NCI-H2029 (cell line): ENCODE measurements at regions not wholly inside any gene's neighbourhood (a gene's known extent, or its start where the extent isn't known, plus 50 kb on each side); places are given as distances from the start of the nearest gene placed in this dataset.
"Not testable (repeated sequence)": the region's sequence is repeated elsewhere in the genome, so short reads cannot be mapped to it uniquely, and the experiment has no call there.

ENCODE experiments used
- DNase-seq: peaks from one replicate; lab custom pipeline; 2025; lab: John Stamatoyannopoulos, UW

DNA sequence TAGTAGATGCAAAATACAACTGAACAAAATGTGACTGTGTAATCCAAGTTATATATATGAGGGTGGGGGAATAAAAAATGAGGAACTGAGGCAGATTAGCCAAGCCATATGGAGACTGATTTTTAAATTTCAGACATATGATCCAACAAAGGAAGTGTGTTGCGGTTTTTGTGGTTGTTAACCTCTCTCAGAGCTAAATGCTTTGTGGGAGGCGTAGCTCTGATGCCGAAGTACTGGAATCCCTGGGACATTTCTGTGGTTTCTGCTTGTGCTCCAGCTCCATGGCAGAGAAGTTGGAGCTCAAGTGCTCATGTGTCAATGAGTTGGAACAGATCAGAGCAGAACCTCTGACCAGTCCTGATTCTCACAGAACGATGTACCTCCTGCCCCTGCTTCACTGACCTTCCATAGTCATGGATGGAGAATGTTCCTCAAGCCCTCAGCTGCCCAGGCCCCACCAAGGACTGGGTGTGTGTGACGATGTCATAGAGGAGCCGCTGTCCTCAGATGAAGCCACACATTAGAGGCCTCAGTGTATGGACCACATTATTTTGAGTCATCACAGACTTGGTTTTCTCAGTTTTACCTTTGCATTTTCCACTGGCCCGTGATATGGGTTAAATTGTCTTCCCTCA, 107.6 kb downstream of the SOX1 start:
- DNase-seq = no peak

DNA sequence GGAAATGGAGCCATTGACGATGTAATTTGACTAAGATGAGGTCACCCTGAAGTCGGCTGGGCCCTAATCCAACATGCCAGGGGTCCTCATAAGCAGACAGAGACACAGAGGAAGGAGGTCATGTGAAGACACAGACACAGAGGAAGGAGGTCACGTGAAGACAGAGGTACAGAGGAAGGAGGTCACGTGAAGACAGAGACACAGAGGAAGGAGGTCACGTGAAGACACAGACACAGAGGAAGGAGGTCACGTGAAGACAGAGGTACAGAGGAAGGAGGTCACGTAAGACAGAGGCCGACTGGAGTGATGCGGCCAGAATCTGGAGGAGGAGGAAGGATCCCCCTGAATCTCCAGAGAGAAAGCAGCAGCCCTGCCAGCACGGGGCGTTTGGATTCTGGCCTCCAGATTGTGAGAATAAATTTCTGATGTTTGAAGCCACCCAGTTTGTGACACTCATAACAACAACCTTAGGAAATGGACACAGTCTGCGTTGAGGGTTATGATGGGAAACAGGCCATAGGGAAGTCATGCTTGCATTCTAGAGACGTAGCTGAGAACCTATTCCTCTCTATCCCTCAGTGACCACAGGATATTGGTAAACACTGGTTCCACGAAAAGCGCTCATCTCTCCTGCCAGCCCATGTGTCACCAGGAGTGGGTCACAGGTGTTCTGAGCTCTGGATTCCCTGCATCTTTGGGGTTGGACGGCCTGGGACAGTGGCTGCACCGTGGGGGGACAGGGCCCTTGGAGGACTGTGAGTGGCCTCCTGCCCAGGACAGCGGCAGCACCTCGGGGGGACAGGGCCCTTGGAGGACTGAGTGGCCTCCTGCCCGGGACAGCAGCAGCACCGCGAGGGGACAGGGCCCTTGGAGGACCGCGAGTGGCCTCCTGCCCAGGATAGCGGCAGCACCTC, 108.5 kb downstream of the SOX1 start:
- DNase-seq = no peak

DNA sequence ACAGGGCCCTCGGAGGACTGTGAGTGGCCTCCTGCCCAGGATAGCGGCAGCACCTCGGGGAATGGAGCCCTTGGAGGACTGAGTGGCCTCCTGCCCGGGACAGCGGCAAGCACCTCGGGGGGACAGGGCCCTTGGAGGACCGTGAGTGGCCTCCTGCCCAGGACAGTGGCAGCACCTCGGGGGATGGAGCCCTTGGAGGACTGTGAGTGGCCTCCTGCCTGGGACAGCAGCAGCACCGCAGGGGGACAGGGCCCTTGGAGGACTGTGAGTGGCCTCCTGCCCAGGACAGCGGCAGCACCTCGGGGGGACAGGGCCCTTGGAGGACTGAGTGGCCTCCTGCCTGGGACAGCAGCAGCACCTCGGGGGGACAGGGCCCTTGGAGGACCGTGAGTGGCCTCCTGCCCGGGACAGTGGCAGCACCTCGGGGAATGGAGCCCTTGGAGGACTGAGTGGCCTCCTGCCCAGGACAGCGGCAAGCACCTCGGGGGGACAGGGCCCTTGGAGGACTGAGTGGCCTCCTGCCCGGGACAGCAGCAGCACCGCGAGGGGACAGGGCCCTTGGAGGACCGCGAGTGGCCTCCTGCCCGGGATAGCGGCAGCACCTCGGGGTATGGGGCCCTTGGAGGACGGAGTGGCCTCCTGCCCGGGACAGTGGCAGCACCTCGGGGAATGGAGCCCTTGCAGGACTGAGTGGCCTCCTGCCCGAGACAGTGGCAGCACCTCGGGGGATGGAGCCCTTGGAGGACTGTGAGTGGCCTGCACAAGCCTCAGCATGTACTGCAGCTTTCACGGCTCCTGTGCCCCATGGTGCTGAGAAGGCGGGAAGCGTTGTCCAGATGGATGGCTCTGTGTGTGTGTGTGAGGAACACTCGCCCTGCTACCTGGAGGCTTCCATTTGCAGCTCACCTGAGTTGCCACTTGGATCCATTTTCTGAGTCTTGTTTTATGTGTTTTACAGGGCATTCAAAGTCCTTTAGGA, 109.5 kb downstream of the SOX1 start:
- not testable (repeated sequence) for DNase-seq

DNA sequence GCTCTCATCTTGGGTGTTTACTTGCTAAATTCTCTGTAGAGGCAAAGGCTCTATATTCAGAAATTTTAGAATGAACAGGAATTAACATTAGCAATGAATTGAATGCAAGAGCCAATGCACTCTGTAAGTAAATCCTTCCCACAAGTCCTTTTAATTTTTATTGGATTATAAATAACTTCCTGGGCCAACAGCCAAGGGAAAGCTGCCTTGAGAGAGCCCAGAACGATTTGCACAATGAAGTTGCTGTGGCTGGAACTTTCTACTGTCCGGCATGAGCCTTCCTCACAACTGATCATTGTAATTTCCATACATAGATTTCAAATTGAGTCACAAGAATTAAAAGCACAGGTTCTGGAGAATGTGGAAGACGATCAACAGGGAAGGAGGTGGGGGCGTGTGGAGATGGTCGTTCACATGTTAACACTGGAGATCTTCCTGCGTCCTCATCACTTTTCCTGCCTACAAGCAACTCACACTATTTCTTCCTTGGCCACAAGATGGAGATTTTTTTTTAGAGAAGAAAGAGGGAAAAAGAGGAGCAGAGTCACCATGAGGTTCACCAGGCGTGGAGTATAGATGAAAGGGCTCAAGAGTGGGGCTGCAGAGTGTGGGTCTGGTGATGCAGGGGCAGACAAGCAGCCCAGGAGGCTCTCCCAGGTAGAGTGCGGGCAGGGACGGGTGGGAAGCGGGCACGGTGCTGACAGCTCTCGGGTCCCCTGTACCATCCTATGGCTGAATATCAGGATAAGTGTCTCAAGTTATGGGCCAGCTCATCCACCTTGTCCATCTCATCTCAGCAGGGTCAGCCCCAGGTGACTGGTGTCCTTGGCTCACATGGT, 110.7 kb downstream of the SOX1 start:
- DNase-seq = peak; percentile 26

DNA sequence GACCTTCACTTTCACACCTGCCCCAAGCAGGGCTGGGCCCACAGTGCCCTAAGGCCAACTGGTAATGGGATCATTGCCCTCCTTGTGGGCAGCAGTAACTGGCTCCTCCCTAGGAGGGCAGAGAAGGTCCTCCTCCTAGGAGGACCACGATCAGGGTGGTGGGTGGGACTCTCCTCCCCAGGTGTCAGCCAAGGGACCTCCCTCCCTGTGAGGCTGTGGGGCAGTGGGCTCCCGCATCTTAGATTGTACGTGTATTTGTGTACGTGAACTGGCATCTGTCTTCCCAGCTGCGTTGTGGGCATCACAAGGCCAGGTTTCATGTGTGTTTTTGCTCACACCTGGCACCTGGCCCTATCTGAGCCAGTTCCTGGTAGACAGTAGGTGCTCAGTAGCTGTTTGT, 111.8 kb downstream of the SOX1 start:
- DNase-seq = no peak

DNA sequence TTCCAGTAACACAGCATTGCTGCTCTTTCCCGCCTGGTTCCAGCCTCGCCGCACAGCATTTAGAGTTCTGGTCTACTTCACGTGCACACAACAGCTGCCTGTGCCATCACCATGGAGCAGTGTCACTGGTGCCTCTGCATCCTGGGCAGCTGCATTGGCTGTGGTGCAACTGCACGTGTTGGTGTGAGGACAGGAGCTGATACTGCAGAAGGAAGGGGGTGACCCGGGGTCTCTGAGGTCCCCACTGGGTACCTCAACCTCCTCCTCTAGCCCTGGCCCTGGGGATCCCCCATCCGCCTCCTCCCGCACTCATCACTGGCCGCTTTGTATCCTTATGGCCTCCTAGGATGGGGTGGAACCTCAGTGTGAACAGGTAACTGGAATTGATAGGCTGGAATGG, 112.5 kb downstream of the SOX1 start:
- DNase-seq = no peak

DNA sequence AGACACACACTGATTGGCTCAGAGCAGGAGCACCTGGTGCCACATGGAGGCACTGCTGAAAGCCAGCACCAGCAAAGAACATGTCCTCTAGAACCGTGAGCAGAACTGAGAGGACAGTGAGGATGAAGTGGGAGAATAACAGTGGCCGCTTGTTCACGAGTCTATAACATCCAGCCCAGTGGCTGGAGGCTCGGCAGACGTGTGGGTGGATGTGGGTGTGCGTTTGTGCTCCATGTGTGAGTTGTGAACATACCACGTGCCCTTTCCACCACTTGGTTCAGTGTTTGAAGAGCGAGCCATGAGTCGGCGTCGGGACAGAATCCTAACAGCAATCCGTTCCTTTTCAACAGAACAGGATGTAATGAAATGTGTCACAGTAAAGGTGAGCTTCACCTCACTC, 113.0 kb downstream of the SOX1 start:
- DNase-seq = no peak

DNA sequence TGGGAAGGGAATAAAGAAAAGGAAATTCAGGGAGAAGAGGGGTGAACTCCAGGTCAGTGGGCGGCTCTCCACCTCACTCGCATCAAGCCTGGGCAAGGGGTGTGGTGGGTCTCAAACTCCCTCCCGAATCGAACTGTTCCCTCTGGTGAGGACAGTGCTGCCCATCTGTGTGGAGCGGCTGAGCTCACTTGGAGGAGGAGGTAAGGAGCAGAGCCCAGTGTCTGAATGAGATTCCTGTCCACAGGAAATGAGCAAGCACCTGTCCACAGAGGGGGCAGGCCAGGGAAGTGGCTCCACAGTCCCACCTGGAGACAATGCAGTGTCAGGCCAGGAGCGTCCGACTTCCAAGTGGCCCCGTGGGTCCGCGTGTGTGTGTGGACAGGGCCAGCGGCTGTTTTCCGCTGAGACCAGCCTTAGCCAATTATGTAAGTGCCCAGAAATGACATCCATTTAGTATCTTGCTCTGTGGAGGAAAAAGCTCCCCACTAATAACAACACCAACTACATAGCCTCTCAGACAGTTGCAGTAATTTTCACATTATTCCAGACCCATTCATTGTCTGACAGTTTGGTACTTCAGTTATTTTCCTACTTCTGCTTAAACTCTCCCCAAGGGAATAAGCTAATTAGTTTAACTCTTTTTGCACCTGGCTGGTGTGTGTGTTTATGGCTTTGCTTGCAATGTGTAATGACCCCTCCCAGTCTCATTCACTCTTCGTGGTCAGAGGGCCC, 114.6 kb downstream of the SOX1 start:
- DNase-seq = no peak

DNA sequence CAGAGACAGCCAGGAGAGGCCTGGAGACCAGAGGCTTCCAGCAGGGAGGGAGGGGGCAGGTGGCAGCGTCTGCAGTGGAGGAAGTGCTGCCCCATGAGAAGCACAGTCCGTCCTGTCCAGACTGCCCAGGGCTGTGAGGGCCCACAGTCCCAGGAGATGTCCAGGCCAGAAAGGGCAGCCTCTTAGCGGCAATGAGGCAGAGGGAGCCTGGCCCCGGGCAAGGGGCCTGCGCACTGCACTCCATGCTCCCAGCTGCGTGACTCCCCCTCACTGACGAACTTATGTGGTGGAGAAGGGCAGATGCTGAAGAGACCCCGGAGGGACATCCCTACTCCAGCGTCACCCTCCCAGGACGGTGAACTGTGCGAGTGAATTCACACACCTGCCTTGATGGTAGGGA, 115.3 kb downstream of the SOX1 start:
- DNase-seq = no peak

DNA sequence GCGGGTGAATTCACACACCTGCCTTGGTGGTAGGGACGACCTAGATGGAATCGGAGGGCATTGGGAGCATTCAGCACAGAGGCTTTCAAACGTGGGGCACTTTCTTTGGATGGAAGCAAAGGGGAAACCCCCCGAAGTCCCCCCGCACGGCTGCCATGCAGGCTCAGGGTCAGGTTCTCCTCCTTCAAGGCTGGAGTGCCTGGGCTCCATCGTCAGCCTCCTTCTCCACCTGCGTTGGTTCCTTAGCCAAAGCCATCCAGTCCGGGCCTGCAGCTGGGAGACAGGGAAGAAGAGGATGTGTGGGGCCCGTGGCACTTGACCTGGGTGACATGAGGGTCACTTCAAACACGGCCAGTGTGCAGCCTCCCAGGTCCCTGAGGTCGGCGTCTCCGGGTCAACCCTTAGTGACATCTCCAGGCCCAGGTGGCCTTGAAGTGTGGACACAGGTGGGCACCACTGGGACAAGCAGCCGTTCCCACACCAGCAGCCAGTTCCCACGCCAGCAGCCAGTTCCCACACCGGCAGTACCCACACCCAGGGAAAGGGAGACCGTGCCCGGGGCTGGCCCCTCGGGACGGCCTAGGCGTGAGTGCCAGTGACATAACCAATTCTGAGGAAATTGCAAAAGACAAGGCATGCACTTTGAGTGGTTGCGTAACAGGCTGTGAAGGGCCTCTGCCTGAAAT, 116.0 kb downstream of the SOX1 start:
- DNase-seq = no peak

DNA sequence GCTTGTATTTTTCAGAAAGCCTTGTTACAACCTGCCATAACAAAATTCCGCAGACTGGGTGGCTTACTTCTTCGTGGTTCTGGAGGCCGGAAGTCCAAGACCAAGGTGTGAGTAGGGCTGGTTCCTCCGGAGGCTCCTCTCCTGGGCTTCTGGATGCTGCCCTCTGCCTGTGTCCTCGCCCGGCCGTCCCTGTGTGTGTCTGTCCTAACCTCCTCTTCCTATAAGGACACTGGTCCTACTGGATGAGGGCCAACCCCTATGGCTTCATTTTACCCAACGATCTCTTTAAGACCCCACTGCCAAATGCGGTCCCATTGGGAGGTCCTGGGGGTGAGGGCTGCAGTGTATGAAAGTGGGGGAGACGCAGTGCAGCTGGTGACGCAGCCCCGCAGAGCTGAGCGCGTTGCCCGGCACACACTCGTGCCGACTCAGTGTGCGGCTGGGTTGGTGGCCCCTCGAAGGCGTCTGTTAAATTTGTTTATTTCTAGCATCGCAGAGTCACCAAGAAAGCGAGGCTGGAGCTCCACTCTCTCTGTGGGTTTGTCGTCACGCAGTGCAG, 116.7 kb downstream of the SOX1 start:
- DNase-seq = no peak

DNA sequence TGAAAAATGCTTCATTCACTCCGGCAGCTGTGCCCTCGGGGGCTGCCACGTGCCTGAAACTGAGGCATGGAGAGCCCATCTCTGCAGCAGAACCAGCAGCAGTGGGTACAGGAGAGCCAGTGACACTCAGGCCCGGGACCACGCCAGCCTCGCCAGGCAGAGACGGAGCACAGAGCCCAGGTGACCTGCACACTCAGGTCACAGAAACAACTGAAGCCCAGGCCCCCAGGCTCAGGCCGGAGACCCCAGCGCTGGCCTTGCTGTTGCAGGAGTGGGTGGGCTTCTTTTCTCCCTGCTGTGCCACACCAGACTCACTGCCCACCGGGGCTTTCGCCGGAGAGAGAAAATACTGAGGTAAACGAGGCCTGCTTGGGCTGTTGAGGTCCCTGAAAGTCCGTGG, 117.3 kb downstream of the SOX1 start:
- no peak for DNase-seq

DNA sequence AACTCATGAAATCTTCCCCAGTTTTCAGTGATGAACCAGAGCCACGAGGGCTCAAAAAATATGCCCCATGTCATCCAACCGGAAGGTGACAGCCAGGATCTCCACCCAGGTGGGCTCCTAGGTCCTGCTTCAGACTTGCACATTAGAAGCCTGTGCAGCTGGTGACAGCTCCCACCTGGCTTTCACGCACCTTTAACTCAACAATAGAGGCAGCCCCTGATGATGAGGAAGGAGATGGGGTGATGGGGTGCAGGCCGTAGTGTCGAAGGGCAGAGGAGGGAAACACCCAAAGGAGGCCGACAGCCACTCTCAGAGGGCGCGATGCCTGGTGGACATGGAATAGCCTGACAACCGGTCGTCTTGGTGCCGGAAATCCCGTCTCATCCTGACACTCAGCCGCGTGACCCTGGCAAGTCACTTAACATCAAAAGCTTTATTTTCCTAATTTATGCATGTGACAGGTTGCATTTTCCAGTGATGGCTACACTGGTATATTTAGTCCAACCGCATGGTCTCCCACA, 118.0 kb downstream of the SOX1 start:
- no peak for DNase-seq

DNA sequence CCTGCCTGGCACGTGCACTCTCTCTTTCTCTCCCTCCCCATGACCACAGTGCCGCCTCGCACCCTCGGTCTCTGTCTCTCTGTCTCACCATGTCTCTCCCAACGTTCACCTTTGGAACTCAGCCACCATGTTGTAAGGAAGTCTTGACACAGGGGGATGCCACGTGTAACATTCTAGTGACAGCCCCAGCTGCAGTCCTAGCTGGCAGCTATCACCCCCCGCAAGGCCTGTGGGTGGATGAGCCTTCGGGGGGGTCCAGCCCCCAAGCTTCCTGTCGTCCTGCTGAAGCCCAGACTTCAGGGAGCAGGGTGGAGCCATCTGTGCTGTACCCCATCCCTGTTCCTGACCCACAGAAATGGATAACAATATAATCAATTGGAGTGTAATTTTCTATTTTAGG, 118.5 kb downstream of the SOX1 start:
- no peak for DNase-seq

DNA sequence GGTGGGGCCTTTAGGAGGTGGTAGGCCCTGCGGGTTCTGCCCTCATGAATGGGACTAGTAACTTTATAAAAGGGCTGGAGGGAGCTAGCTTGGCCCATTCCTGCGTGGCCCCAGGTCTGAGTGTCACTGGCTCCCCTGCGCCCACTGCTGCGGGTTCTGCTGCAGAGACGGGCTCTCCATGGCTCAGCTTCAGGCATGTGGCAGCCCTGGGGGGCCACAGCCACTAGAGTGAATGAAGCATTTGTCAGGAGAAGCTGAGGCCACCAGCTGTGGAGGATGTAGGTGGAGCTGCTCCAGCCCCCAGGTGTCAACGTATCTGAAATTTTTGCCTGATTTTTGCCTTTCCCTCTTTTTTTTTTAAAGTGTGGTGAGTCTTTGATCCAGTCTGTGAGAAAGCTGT, 119.1 kb downstream of the SOX1 start:
- DNase-seq = no peak

DNA sequence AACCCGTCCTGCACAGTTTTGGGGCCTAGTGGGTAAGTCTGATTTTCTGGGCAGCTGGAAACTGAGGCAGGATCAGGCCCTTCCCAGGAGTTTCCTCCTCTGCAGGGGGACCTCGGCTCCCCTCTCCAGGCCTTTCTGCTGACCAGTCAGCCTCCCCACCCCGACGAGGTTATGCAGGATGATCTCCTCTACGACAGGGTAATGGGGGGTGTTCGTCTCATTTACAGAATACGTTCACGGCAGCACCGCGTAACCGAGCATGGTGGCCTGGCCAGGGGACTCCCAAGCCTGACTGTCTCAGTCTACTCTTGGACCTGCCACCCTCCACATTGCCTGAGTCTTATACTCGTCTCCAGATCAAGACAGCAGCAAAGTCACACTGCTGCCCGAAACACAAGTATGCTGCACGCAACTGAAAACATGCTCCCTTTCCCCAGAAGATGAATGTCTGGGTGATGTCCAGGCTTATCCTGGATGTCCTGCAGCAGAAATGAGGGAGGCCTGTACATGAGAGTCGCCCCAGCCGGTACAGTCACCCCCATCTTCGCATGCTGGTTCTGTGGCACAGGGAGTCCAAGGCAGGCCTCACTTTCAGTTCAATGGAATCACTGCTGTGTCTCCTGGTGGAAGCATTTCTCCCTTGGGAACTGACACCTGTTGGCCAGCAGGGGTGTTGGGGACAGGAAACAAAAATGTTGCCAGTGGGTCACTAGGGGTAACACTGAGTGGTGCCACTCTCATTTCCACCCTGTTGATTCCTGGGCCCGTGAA, 120.8 kb downstream of the SOX1 start:
- DNase-seq = no peak

DNA sequence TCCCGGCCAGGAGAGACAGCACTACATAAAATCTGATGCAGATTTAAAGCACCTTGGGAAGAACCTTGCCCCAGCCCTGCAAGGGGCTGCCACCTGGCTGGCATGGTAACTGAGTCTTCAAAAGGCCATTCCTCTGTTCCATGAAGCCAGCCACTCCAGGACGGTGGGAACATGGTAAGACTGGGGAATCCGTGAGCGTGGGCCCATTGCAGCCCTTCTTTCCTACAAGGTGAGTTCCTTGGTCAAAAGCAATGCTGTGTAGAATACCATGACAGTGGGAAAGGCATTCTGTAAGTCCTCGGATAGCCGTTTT, 121.3 kb downstream of the SOX1 start:
- DNase-seq = no peak

DNA sequence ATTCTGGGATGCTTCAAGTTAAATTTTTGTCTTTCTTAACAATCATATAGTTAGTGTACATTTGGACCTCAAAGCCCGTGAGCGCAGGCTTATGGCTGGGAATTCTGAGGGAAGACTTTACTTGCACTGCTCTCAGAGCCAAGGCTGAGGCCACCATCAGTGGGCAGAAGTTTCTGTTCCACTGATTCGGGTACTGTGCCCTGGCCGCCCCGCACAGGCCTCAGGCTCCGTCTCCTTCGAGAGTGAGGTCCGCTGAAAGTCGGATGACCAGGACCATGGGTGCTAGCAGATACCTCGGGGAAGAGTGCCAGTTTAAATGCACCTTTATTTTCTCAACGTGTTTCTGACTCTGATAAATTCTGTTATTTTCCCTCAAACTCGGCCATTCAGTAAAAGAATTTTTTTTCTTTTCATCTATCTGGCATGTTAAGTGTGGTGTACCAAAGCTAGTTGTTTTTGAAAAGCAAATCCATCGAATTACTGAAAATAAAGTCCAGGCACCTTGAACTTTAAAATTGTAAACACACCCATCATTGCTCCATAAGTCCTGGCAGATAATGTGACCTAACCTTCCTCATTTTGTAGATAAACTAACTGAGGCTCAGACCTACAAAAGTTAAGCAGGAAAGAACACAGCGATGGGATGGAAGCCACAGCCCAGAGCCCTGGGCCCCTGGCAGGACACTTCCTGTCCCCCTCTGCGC, 126.7 kb downstream of the SOX1 start:
- no peak for DNase-seq

DNA sequence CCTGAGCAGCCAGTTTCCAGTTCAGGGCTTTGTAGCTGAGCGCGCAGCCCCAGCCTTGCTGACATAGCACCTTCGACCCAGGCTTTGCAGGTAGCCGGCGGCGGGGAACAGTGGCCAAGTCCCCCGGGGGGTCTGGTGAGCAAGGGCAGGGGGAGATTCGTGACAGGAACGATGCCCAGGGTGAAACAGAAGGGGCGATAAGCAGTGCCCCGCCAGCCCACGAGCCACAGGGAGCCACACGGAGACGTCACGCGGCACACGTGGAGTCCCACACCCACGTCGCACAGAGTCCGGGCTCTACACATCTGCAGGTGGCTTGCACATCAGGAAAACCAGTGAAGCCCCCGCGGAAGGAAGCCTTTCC, 127.2 kb downstream of the SOX1 start:
- DNase-seq = no peak
